H1 (cell line): ENCODE measurements at regions not wholly inside any gene's neighbourhood (a gene's known extent, or its start where the extent isn't known, plus 50 kb on each side); places are given as distances from the start of the nearest gene placed in this dataset.

Experiments
- CTCF ChIA-PET: fragments of 300-600 bp; sonication (Branson Sonifier 250); formaldehyde crosslinking; loops from one replicate; lab custom pipeline; 2021; ENCODE audit not compliant: partially characterized antibody; lab: Charles Lee
- POLR2A ChIA-PET: fragments of 300-600 bp; sonication (Branson Sonifier 250); formaldehyde crosslinking; loops from one replicate; lab custom pipeline; 2021; ENCODE audit warnings: inconsistent platforms; ENCODE audit not compliant: partially characterized antibody; lab: Charles Lee
- DNase-seq, 2 experiments: peaks; one replicate each; pipeline versions ENCODE4 v3.0.0 to v3.0.0-alpha.2; 2010 to 2022; ENCODE audit warnings: low spot score in 2 of 2, low read depth in 1 of 2, mixed read lengths in 1 of 2
- FAIRE-seq: peaks from 2 replicates; lab custom pipeline; 2011; peaks lifted over from hg19 to GRCh38; lab: Jason Lieb, UNC
- H2AFZ ChIP-seq: 2 replicates; pipeline ENCODE4 v1.8.1; 2012; ENCODE audit warnings: low read length, inconsistent platforms
- H2AK5ac ChIP-seq: 2 replicates; pipeline ENCODE4 v1.6.1; 2013; ENCODE audit warnings: low read depth, low read length
- H2BK120ac ChIP-seq: replicated peaks from 2 replicates; pipeline ENCODE3; 2013; ENCODE audit warnings: low read depth, low read length, inconsistent platforms
- H2BK12ac ChIP-seq: 2 replicates; pipeline ENCODE4 v1.6.1; 2013; ENCODE audit warnings: low read depth, low read length
- H2BK15ac ChIP-seq: 2 replicates; pipeline ENCODE4 v1.6.1; 2013; ENCODE audit warnings: low read length
- H2BK20ac ChIP-seq: 2 replicates; pipeline ENCODE4 v1.6.1; 2013; ENCODE audit warnings: low read length
- H2BK5ac ChIP-seq: 2 replicates; pipeline ENCODE4 v1.6.1; 2013; ENCODE audit warnings: low read depth, low read length
- H3K14ac ChIP-seq: 2 replicates; pipeline ENCODE4 v1.6.1; 2013; ENCODE audit warnings: inconsistent platforms; ENCODE audit not compliant: insufficient read length
- H3K18ac ChIP-seq: 2 replicates; pipeline ENCODE4 v1.6.1; 2013; ENCODE audit warnings: low read length; ENCODE audit errors: extremely low read depth
- H3K23ac ChIP-seq: 2 replicates; pipeline ENCODE4 v1.6.1; 2013; ENCODE audit warnings: inconsistent platforms; ENCODE audit not compliant: insufficient read length
- H3K23me2 ChIP-seq: 2 replicates; pipeline ENCODE4 v1.6.1; 2013; ENCODE audit warnings: low read depth, low read length
- H3K27ac ChIP-seq: 2 replicates; pipeline ENCODE4 v1.6.1; 2011; ENCODE audit warnings: low read depth, low read length, inconsistent platforms
- H3K27me3 ChIP-seq, 4 experiments: replicated peaks in 1 of 4; 1 replicate in 1 of 4; 2 replicates in 3 of 4; pipeline versions ENCODE4 v1.6.1 to v1.8.1; 2011 to 2013; ENCODE audit warnings: low read length in 3 of 4, mild to moderate bottlenecking in 3 of 4, inconsistent platforms in 2 of 4, mixed read lengths in 2 of 4, moderate library complexity in 1 of 4; ENCODE audit not compliant: control insufficient read depth in 3 of 4, insufficient read depth in 3 of 4; ENCODE audit errors: extremely low read depth in 1 of 4
- H3K36me3 ChIP-seq, 4 experiments: 2 replicates each; pipeline versions ENCODE4 v1.6.1 to v1.8.1; 2011 to 2013; ENCODE audit warnings: mild to moderate bottlenecking in 4 of 4, low read length in 3 of 4, moderate library complexity in 2 of 4, control low read depth in 1 of 4, inconsistent platforms in 1 of 4; ENCODE audit not compliant: insufficient read depth in 4 of 4, control insufficient read depth in 2 of 4
- H3K4ac ChIP-seq: replicated peaks from 2 replicates; pipeline ENCODE3; 2013; ENCODE audit warnings: low read length, low read depth, mixed read lengths, inconsistent platforms; ENCODE audit not compliant: insufficient read length
- H3K4me1 ChIP-seq, 4 experiments: replicated peaks in 1 of 4; 1 replicate in 1 of 4; 2 replicates in 3 of 4; pipeline versions ENCODE4 v1.6.1 to v1.8.1; 2011 to 2013; ENCODE audit warnings: low read length in 3 of 4, inconsistent platforms in 2 of 4, mixed read lengths in 1 of 4; ENCODE audit not compliant: insufficient read depth in 4 of 4, control insufficient read depth in 3 of 4
- H3K4me2 ChIP-seq, 2 experiments: 2 replicates each; pipeline versions ENCODE4 v1.6.1 to v1.8.1; 2011 to 2013; ENCODE audit warnings: low read depth in 2 of 2, low read length in 2 of 2, control low read depth in 1 of 2, inconsistent platforms in 1 of 2, mild to moderate bottlenecking in 1 of 2; ENCODE audit not compliant: insufficient read depth in 1 of 2
- H3K4me3 ChIP-seq, 4 experiments: fragments of 200-600, 300-600 bp in 1 of 4; sonication (generic), shearing (Covaris generic), sonication (Bioruptor Twin) in 1 of 4; 2 replicates each; pipeline versions ENCODE4 v1.5.1 to v1.8.1; 2011 to 2016; ENCODE audit warnings: low read length in 4 of 4, low read depth in 3 of 4, control low read depth in 2 of 4, inconsistent platforms in 2 of 4, mild to moderate bottlenecking in 2 of 4, mixed read lengths in 1 of 4, moderate library complexity in 1 of 4; ENCODE audit not compliant: insufficient read depth in 2 of 4; ENCODE audit errors: extremely low read depth in 1 of 4
- H3K56ac ChIP-seq: replicated peaks from 2 replicates; pipeline ENCODE3; 2013; ENCODE audit warnings: low read depth, mild to moderate bottlenecking, mixed read lengths, low read length, inconsistent platforms; ENCODE audit not compliant: insufficient read length
- H3K79me1 ChIP-seq: 2 replicates; pipeline ENCODE4 v1.6.1; 2013; ENCODE audit warnings: low read depth, low read length, control low read depth
- H3K79me2 ChIP-seq, 2 experiments: 2 replicates each; pipeline versions ENCODE4 v1.6.1 to v1.8.1; 2012 to 2013; ENCODE audit warnings: low read length in 2 of 2, mild to moderate bottlenecking in 2 of 2, inconsistent platforms in 1 of 2; ENCODE audit not compliant: insufficient read depth in 2 of 2, control insufficient read depth in 1 of 2
- H3K9ac ChIP-seq, 4 experiments: replicated peaks in 1 of 4; 1 replicate in 1 of 4; 2 replicates in 3 of 4; pipeline versions ENCODE4 v1.6.1 to v1.8.1; 2011 to 2013; ENCODE audit warnings: low read depth in 3 of 4, low read length in 3 of 4, control low read depth in 2 of 4, mild to moderate bottlenecking in 2 of 4, moderate library complexity in 2 of 4, inconsistent platforms in 1 of 4; ENCODE audit errors: extremely low read depth in 1 of 4
- H3K9me3 ChIP-seq, 2 experiments: 2 replicates each; pipeline versions ENCODE4 v1.6.1 to v1.8.1; 2012 to 2013; ENCODE audit warnings: mild to moderate bottlenecking in 2 of 2, moderate library complexity in 2 of 2, control low read depth in 1 of 2, inconsistent platforms in 1 of 2, low read depth in 1 of 2, low read length in 1 of 2, mixed read lengths in 1 of 2; ENCODE audit not compliant: insufficient read depth in 2 of 2
- H4K20me1 ChIP-seq, 2 experiments: replicated peaks in 1 of 2; 2 replicates each; pipeline versions ENCODE3 to v1.8.1; 2011 to 2013; ENCODE audit warnings: inconsistent platforms in 2 of 2, low read length in 2 of 2, mild to moderate bottlenecking in 1 of 2; ENCODE audit not compliant: insufficient read depth in 2 of 2, control insufficient read depth in 1 of 2
- H4K5ac ChIP-seq: 2 replicates; pipeline ENCODE4 v1.6.1; 2013; ENCODE audit warnings: low read length, low read depth, mixed read lengths, inconsistent platforms; ENCODE audit not compliant: insufficient read length
- H4K8ac ChIP-seq: 2 replicates; pipeline ENCODE4 v1.8.0; 2013; ENCODE audit warnings: mild to moderate bottlenecking, moderate library complexity, low read length, inconsistent platforms; ENCODE audit not compliant: insufficient read depth; ENCODE audit errors: extremely low read depth
- H4K91ac ChIP-seq: replicated peaks from 2 replicates; pipeline ENCODE3; 2013; ENCODE audit warnings: low read length, mixed read lengths, inconsistent platforms; ENCODE audit not compliant: insufficient read length
- BACH1 ChIP-seq: IDR thresholded peaks from 2 replicates; pipeline ENCODE4 v1.6.1; 2012; ENCODE audit warnings: low read length, improper control_type of control experiment
- CBX8 ChIP-seq: fragments of 300-800, 300-1000 bp; sonication (generic); IDR thresholded peaks from 2 replicates; pipeline ENCODE4 v1.7.1; 2016; ENCODE audit warnings: low read depth, low read length, borderline replicate concordance
- FOSL1 ChIP-seq: IDR thresholded peaks from 2 replicates; pipeline ENCODE4 v1.6.1; 2011; ENCODE audit warnings: mild to moderate bottlenecking, low read depth, low read length, moderate library complexity; ENCODE audit not compliant: insufficient read depth
- HDAC6 ChIP-seq: IDR thresholded peaks from one replicate; pipeline ENCODE4 v1.7.1; 2012; ENCODE audit warnings: low read depth, mild to moderate bottlenecking, inconsistent platforms, low read length, moderate library complexity
- NRF1 ChIP-seq: IDR thresholded peaks from 2 replicates; pipeline ENCODE4 v1.6.1; 2011; ENCODE audit warnings: mild to moderate bottlenecking, low read depth, low read length, improper control_type of control experiment
- POU5F1 ChIP-seq: IDR thresholded peaks from 2 replicates; pipeline ENCODE4 v1.6.1; 2011; ENCODE audit warnings: low read depth, mild to moderate bottlenecking, low read length, moderate library complexity
- RAD21 ChIP-seq, 2 experiments: IDR thresholded peaks in 1 of 2; conservative IDR thresholded peaks in 1 of 2; 2 replicates each; pipeline ENCODE4 v1.6.1; 2011; ENCODE audit warnings: low read depth in 2 of 2, low read length in 2 of 2, improper control_type of control experiment in 1 of 2, inconsistent platforms in 1 of 2, mild to moderate bottlenecking in 1 of 2, moderate library complexity in 1 of 2
- RFX5 ChIP-seq: IDR thresholded peaks from 2 replicates; pipeline ENCODE4 v1.6.1; 2011; ENCODE audit warnings: low read depth, low read length, improper control_type of control experiment, borderline replicate concordance
- SP4 ChIP-seq: IDR thresholded peaks from 2 replicates; pipeline ENCODE4 v1.6.1; 2012; ENCODE audit warnings: low read length, inconsistent platforms
- TCF12 ChIP-seq: IDR thresholded peaks from 2 replicates; pipeline ENCODE4 v1.6.1; 2011; ENCODE audit warnings: low read depth, mild to moderate bottlenecking, low read length
- YY1 ChIP-seq: IDR thresholded peaks from 2 replicates; pipeline ENCODE4 v1.6.1; 2011; ENCODE audit warnings: low read depth, mild to moderate bottlenecking, low read length
- ZNF274 ChIP-seq: IDR thresholded peaks from 2 replicates; pipeline ENCODE4 v1.7.0; 2012; ENCODE audit warnings: low read length, borderline replicate concordance; ENCODE audit errors: extremely low read depth
- WGBS, 2 experiments: shearing (Covaris generic) in 1 of 2; methylation state at CpG; one replicate each; pipeline versions ENCODE4 v1.1.6 to v1.1.7; 2013 to 2015; ENCODE audit warnings: low lambda C conversion rate in 2 of 2, mixed read lengths in 2 of 2, inconsistent platforms in 1 of 2, low coverage in 1 of 2, missing lambda C conversion rate in 1 of 2; ENCODE audit not compliant: insufficient replicate concordance in 2 of 2, insufficient coverage in 1 of 2, insufficient read length in 1 of 2; ENCODE audit errors: extremely low coverage in 1 of 2, missing lambda C conversion rate in 1 of 2; 5-methylcytosine and 5-hydroxymethylcytosine counted together
- TF ChIP-seq, protein P1 (sequence below): IDR thresholded peaks from 2 replicates; pipeline ENCODE4 v1.6.1; 2012; ENCODE audit warnings: inconsistent platforms
- TF ChIP-seq, protein P2 (sequence below): IDR thresholded peaks from 2 replicates; pipeline ENCODE4 v1.6.1; 2012; ENCODE audit warnings: low read length, inconsistent platforms

DNA sequence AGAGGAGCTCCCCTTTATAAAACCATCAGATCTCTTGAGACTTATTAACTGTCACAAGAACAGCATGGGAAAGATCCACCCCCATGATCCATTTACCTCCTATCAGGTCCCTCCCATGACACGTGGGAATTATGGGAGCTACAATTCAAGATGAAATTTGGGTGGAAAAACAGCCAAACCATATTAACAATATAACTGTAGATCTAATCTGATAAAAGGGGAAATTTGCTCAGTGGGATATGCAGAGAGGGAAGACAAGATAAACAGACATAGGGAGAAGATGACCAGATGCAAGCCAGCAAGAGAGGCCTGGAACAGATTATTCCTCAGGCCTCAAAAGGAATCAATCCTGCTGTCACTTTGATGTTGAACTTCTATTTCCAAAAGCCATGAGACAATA is 841.5 kb downstream of the LRRIQ3 start:
- 61% methylated on average over 1 of the region's 1 CpG; no CpG with 5 or more reads in 1 of the 2 experiments for WGBS, 2 experiments
- H3K27ac ChIP-seq, result no peak overlapping the region
- H3K18ac ChIP-seq, result no peak overlapping the region
- no peak overlapping the region for H3K56ac ChIP-seq
- H3K23ac ChIP-seq, result no peak overlapping the region
- H3K4me1 ChIP-seq, result no peaks in the 10 kb centered on the region
- no peak overlapping the region for H3K14ac ChIP-seq
- H2BK20ac ChIP-seq, result no peak overlapping the region
- H3K4ac ChIP-seq, result no peak overlapping the region
- no peaks in the 10 kb centered on the region for H3K79me2 ChIP-seq
- no peak overlapping the region for H4K5ac ChIP-seq
- H3K9me3 ChIP-seq, result no peaks in the 10 kb centered on the region
- no peaks in the 10 kb centered on the region for H3K27me3 ChIP-seq
- no peaks in the 10 kb centered on the region for H3K23me2 ChIP-seq
- no peak overlapping the region for H2BK15ac ChIP-seq
- no peaks in the 10 kb centered on the region for H3K36me3 ChIP-seq
- no peak overlapping the region for H2BK12ac ChIP-seq
- H2BK5ac ChIP-seq, result no peak overlapping the region
- H4K20me1 ChIP-seq, result no peaks in the 10 kb centered on the region
- H2BK120ac ChIP-seq, result no peak overlapping the region
- H2AFZ ChIP-seq, result no peak overlapping the region
- H3K4me3 ChIP-seq, result no peak overlapping the region
- H3K9ac ChIP-seq, result no peak overlapping the region
- FAIRE-seq (no peak), DNase-seq (no peak)
- ChIA-PET POLR2A (no interaction called here), CTCF (no interaction called here)
- no peak overlapping the region for H4K8ac ChIP-seq
- H3K4me2 ChIP-seq, result no peak overlapping the region
- no peak overlapping the region for H4K91ac ChIP-seq
- no peak overlapping the region for H2AK5ac ChIP-seq
- H3K79me1 ChIP-seq, result no peaks in the 10 kb centered on the region
- TF ChIP-seq HDAC6, result no peak
- TF ChIP-seq RFX5, result no peak
- no peak for TF ChIP-seq POU5F1
- no peak for TF ChIP-seq NRF1
- TF ChIP-seq, protein P1, sequence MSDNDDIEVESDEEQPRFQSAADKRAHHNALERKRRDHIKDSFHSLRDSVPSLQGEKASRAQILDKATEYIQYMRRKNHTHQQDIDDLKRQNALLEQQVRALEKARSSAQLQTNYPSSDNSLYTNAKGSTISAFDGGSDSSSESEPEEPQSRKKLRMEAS, result no peak
- no peak for TF ChIP-seq YY1
- TF ChIP-seq, protein P2, sequence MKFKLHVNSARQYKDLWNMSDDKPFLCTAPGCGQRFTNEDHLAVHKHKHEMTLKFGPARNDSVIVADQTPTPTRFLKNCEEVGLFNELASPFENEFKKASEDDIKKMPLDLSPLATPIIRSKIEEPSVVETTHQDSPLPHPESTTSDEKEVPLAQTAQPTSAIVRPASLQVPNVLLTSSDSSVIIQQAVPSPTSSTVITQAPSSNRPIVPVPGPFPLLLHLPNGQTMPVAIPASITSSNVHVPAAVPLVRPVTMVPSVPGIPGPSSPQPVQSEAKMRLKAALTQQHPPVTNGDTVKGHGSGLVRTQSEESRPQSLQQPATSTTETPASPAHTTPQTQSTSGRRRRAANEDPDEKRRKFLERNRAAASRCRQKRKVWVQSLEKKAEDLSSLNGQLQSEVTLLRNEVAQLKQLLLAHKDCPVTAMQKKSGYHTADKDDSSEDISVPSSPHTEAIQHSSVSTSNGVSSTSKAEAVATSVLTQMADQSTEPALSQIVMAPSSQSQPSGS, result no peak
- TF ChIP-seq SP4, result no peak
- TF ChIP-seq ZNF274, result no peak
- no peak for TF ChIP-seq CBX8
- no peak for TF ChIP-seq TCF12
- TF ChIP-seq FOSL1, result no peak
- no peak for TF ChIP-seq RAD21 (IDR thresholded peaks at IDR 0.05 in 1 of 2, conservative IDR thresholded peaks at IDR 0.05 in 1 of 2; ENCODE audit: low read depth in 2 of 2, low read length in 2 of 2)
- TF ChIP-seq BACH1, result no peak
